ENCODE measurements at regions not wholly inside any gene's neighbourhood (a gene's known extent, or its start where the extent isn't known, plus 50 kb on each side); places are given as distances from the start of the nearest gene placed in this dataset.
"Not testable (repeated sequence)": the region's sequence is repeated elsewhere in the genome, so short reads cannot be mapped to it uniquely, and the experiment has no call there.

DNA sequence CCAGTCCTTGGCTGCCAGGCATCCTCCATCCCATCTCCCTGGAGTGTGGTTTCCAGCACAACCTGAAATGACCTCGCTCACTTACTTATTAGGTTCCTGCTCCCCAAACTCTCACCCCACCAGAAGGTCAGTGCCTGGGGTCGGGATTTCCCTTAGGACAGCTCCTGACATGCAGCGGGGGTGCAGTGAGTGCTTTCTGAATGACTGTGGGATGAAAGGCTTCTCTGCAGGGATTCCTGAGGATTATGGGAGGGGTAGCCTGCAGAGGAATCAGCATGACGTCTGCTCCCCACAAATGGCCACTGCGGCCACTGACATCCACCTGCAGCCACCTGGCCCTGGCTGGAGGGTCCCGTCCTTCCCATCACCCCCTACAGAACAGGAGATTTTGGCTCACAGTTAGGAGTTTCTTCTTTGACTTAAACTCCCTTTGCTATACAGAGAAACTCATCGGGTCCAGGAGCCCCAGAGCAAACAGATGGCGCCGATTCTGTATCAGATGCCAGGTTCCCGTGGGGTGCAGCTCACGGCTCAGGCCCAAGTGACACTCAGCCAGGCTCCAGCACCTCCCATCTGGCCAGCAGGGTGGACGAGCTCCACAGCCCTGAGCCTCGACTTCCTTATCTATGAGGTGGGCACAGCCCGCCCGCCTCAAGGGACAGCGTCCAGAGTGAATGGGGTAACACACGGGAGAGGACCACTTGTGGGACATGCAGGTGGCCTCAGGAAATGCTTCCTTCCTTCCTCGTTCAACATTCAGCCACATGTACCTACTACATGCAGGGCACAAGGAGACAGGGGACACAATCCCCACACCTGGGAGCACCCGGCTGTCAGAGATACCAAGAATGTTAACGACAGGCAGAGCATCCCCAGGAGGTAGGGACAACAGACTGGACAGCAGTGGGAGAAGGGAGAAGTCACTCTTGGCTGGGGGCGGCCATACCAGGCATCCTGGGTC lies 69.8 kb downstream of the RMI2 start:
- no peak for DNase-seq (ENCODE audit: low spot score)

DNA sequence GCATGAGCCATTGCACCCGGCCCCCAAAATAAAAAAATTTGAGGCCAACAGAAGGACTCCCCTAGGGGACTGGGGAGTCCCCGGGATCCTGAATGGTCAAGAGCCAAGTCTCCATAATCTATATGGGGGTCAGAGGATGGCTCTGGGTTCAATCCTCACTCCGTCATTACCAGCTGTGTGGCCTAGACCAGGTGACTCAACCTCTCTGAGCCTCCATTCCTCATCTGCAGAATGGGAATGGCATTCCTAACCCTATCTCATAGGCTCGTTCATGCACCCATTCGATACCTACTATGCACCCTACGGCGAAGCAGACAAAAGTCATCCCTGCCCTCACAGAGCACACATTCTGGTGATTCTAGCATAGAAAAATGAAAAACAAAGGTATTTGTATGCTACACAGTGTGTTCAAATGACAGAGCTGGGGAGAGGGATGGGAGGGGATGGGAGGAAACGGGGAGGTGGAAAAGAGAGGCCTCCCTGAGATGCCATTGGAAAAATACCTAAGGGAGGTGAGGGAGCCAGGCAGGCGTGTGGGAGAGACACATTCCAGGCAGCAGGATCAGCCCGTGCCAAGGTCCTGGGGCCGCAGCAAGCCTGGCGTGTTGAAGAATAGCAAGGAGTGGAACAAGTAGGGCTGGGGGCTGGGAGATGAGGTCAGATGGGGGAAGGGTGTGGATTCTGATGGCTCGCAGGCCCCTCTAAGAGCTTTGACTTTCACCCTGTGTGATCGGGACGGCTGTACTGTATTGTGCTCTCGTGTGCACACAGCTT lies 71.2 kb downstream of the RMI2 start:
- no peak for DNase-seq (ENCODE audit: low spot score)

DNA sequence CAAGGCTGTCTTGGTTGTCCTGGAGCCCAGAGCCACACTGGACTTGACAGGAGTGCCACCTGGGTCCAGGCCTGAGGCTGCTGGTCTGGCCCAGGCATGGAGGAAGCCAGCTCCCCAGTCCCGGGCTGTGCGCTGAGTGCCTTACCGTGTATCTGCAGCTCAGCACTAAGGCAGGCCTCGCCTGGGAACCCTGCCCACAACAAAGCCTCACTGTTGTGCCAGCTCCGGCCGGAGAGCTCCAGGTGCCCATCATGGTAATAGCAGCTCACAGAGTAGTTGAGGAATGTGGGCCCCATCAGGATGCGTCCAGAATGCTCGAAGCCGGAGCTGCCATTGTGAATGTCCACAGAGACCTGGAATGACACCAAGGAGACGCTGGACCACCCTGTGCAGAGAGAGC lies 72.2 kb downstream of the RMI2 start:
- no peak for DNase-seq (ENCODE audit: low spot score)

DNA sequence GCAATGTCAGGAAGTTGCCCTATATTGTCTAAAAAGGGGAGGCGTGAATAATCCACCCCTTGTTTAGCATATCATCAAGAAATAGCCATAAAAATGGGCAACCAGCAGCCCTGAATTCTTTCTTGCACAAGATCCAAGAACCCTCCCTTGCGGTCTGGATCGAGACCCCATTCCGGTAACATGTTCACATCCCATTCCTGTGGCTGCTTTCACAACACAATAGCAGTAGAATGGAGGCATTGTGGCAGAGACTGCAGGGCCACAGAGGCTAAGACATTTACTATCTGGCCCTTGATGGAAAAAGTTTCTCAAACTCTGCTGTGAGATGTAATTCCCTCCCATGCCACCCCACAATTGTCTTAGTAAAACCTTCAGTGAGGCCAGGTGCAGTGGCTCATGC lies 73.2 kb downstream of the RMI2 start:
- no peak for DNase-seq (ENCODE audit: low spot score)

DNA sequence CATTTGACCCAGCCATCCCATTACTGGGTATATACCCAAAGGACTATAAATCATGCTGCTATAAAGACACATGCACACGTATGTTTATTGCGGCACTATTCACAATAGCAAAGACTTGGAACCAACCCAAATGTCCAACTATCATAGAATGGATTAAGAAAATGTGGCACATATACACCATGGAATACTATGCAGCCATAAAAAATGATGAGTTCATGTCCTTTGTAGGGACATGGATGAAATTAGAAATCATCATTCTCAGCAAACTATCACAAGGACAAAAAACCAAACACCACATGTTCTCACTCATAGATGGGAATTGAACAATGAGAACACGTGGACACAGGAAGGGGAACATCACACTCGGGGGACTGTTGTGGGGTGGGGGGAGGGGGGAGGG lies 74.8 kb downstream of the RMI2 start:
- not testable (repeated sequence) for DNase-seq (ENCODE audit: low spot score)

DNA sequence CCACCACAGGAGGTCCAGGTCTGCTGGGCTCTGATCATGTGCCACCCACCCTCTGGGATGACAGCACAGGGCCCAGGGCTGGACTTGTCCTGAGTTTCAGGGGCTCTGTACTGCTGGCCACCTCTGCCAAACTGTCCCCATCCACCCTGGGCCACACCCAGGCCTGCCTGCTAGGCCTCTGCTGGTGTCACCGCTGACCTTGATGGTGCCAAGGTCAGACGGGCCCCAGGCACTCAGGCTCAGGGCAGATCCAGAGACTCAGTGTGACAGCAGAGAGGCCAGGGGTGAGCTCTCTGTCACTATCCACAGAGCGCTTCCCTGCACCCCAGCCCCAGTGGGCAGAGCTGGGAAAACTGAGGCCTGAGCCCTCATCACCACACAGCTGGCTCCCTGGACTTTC lies 75.6 kb downstream of the RMI2 start:
- no peak for DNase-seq (ENCODE audit: low spot score)

GRCh38 chr16:11422381-11423314 lies 77.4 kb downstream of the RMI2 start:
- no peak for DNase-seq (ENCODE audit: low spot score)

DNA sequence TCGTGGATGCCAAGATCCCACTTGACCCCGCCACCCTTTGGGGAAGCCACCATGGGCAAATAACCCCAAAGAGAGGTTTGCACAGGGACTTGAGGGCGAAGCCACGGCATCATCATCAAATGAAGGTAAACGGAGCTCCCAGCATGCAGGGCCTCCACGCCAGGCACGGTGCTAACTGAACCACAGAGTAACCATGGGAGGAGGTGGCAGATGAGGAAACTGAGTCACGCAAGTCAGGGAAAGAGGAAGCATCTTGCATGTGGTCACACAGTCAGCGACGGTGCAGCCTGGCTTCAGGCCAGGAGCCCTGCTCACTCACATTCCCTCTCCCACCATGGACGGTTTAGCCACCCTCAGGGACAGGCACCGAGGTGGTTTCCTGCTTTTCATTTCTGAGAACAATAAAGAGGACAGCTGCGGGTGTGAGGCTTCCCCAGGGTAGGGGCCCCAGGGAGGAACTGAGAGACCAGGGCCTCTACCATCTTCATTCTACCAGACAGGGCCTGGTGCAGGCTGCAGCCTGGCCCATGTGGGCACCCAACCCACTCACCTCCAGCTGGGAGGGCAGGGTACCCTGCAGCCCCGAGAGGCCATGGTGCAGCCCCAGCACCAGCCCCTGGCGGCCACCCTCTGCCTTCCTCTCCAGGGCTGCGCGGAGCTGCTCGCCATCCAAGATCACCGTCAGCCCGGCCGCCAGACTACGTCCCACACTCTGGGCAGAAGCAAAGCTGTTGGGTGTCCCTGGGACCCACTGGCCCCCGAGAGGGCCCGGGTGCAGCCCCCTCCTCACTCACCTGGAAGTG lies 78.3 kb downstream of the RMI2 start:
- DNase-seq (ENCODE audit: low spot score): no peak

- DNase-seq (ENCODE audit: low spot score): no peak
Observed at GRCh38 chr16:11424118-11424460, 78.8 kb downstream of the RMI2 start.

DNA sequence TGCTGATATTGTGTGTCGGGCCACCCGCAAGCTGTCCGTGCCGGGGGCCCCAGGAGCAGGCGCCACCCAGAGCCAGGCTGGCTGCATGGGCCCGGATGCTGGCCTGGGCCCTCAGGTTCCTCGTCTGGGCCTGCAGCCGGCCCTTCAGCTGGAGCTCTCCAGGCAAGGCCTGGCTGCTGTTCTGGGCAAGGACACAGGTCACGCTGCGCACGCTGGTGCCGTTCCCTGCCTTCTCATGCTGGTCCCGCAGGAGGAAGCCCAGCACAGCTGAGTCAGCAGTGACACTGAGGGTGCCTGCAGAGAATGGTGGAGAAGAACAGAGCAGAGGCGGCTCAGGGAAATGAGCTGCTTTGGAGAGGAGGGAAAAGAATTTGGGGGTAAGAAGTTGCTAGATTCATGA lies 79.9 kb downstream of the RMI2 start:
- DNase-seq (ENCODE audit: low spot score): no peak

DNA sequence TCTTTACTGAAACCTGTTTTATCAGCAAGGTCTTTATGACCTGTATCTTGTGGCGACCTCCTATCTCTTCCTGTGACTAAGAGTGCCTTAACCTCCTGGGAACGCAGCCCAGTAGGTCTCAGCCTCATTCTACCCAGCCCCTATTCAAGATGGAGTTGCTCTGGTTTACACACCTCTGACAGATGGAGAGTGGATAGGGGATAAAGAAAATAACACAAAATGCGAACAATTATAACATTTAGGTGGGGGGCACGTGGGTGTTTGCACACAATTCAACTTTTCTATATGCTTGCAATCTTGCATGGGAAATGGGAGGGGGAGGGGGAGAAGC lies 83.3 kb downstream of the RMI2 start:
- no peak for DNase-seq (ENCODE audit: low spot score)

GRCh38 chr16:11429123-11429522 lies 83.9 kb downstream of the RMI2 start:
- no peak for DNase-seq (ENCODE audit: low spot score)

- peak; percentile 80 for DNase-seq (ENCODE audit: low spot score)
Observed at GRCh38 chr16:11429823-11430222, 84.6 kb downstream of the RMI2 start.

- no peak for DNase-seq (ENCODE audit: low spot score)
Observed at GRCh38 chr16:11430601-11431317, 85.5 kb downstream of the RMI2 start.

DNA sequence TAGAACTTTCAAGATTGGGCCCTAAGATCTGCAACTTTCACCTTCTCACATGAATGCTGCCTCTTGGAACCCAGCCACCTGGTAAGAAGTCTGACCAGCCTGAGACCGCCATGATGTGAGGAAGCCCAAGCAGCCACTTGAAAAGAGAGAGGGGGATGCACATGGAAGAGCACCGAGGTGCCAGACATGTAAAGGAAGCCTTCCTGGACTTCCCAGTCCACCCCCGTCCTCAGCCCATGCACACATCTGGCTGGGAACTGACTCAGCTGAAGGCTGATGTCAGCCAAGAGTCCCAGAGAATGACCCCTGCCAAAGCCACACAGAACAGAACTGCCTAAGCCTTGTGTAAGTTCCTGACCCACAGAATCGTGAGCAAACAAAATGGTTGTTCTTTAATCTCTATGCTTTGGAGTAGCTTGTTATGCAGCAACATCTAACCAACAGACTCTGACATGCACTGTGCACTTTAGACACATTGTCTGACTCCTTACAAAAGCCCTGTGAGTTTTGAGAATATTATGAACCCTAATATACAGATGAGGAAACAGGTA lies 86.7 kb downstream of the RMI2 start:
- no peak for DNase-seq (ENCODE audit: low spot score)

DNA sequence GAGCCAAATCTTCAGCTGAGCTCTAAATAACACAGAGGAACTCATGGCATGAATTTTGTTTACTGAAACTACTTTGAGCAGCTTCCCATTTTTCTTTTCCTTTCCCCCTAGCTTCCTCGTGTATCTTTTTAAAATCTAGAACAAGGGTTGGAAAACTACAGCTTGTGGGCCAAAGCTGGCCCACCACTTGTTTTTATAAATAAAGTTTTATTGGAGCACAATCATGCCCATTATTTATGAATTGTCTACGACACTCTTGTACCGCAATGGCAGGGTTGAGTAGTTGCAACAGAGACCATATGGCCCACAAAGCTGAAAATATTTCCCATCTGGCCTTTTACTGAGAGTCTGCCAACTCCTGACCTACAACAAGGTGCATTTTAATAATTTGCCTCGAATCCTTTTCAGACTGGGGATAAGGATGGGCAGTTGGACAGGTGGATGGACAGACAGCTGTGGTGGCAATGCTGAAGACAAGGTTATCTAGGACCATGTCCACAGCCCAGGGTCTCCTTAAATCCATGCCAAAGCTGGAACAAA lies 87.7 kb downstream of the RMI2 start:
- no peak for DNase-seq (ENCODE audit: low spot score)

DNA sequence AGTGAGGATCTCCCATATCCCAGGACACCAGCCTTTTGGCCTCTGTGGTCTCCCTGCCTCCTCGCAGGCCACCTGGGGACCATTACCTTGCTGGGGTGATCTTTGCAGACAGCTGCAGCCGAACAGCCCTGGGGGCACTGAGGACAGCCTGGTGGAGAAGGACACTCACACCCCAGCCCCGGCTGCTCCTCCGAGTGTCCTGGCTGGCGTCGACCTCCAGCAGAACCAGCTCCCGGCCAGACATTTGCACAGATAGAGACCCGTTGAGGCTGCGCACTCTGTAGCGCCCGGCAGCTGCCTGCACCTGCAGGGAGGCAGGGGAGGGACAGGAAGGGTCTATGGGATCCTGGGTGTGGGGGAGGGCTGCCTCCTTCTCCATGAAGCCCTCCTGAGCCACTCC lies 90.3 kb downstream of the RMI2 start:
- DNase-seq (ENCODE audit: low spot score): no peak

GRCh38 chr16:11437069-11437468 lies 91.8 kb downstream of the RMI2 start:
- no peak for DNase-seq (ENCODE audit: low spot score)

DNA sequence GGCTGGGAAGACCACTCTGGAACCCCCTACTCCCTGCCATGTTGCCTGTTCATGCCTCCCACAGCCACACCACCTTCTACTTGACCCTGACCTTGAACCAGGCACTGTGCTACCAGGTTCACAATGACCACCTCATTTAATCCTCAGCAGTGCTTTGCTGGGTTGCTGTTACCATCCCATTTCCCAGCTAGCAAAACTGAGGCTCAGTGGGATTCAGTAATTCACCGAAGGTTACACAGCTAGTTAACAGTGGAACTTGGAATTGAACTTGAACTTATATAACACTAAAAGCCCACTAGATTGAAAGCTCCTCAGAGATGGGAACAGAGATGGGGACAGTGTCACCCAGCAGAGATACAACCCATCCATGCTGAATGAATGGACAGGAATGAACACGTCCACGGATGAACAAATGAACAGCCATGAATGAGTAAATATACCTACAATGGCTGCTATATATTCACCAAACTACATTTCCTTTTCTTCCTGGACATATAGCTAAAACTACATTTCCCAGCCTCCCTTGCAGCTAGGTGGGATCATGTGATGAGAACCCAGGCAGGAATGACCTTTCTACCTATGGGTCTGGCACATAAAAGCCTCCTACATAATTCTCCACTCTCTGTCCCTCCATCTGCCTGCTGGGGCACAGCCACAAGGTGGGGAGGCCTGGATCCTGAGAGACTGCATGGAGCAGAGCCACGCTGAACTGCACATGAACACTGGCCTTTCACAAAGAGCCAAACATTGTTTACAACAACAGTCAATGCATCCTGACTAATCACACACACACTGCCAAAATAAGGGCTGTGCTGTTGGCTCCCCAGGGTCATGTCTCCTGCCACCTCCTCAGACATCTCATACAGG lies 94.8 kb downstream of the RMI2 start:
- peak; percentile 41 for DNase-seq (ENCODE audit: low spot score)

Measured in HT-29 (cell line).